ENCODE measurements at regions not wholly inside any gene's neighbourhood (a gene's known extent, or its start where the extent isn't known, plus 50 kb on each side); places are given as distances from the start of the nearest gene placed in this dataset.

GRCh38 chr22:27080036-27080578, 422.7 kb downstream of the MIAT start:
- TF ChIP-seq CTCF (IDR thresholded peaks at IDR 0.05; ENCODE audit: insufficient read depth, missing control alignments) = no peak
- FAIRE-seq = no peak

GRCh38 chr22:27080863-27081262, 423.5 kb downstream of the MIAT start:
- DNase-seq (ENCODE audit: insufficient read length, low spot score) (no peak), FAIRE-seq (no peak)
- TF ChIP-seq CTCF (IDR thresholded peaks at IDR 0.05; ENCODE audit: insufficient read depth, missing control alignments) = no peak

More at GRCh38 chr22:27080036-27080578, 422.7 kb downstream of the MIAT start:
- no peak for DNase-seq (ENCODE audit: insufficient read length, low spot score)

- FAIRE-seq = no peak
- TF ChIP-seq CTCF (IDR thresholded peaks at IDR 0.05; ENCODE audit: insufficient read depth, missing control alignments) = no peak
- no peak for DNase-seq (ENCODE audit: insufficient read length, low spot score)
These were observed 426.2 kb downstream of the MIAT start for GRCh38 chr22:27083610-27084009.

DNA sequence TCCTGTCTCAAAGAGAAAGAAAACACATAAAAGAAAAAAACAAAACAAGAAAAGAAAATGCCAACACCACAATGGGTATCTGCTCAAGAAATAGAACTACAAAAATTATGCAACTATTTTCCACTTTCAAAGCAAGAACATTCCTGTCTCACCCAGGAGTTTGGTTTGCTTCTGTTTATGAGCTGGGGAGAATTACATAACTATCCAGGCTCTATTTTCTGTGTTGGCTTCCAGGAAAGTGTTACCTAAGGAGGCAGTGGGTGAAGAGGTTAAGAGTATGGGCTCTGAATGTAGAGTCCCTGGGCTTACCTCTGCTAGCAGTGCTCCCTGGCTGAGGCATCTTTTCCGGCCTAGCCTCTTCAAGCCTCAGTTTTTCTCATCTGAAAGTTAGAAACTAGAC, 426.7 kb downstream of the MIAT start:
- DNase-seq (ENCODE audit: insufficient read length, low spot score) (no peak), FAIRE-seq (no peak)
- no peak for TF ChIP-seq CTCF (IDR thresholded peaks at IDR 0.05; ENCODE audit: insufficient read depth, missing control alignments)

DNA sequence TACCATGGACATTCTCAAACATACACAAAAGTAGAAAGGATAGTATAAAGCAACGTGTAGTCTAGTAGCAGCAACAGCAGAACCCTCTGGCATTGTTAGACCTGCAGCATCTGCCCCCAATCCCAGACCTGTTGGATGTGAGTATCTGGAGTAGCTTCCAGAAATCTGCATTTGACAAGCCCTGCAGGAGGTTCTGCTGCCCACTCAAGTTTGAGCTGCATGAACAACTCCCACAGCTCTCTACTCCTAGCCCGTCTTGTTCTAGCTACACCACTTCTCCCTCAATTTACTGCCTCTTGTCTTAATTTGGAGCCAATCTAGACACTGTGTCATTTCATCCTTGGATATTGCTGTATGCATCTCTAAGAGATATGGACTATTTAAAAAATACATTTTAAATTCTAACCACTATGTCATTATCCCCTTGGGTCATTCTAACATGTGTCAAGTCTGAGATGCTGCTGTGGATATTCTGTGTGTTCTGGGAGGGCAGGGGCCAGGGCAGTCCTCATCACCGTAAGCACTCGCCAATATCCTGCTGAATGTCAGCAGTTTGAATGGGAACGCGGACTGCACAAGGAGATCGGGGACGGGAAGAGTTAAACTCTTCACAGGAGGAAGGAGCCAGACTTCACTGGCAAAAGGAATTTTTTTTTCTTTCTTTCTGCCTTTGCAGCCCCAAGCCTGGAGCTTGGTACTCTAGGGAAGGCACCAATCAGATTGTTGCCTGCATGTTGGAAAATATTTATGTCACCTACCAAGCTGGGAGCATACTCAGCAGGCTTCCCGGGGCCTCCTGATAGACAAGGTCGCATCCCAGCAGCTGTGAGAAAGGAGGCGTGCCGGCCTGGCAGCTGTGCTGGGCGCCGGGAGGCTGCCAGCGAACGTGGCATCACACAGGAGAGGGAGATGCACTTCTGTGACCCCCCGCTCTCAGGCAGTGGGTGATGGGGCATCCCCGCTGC, 429.0 kb downstream of the MIAT start:
- no peak for DNase-seq (ENCODE audit: insufficient read length, low spot score)
- FAIRE-seq = no peak
- no peak for TF ChIP-seq CTCF (IDR thresholded peaks at IDR 0.05; ENCODE audit: insufficient read depth, missing control alignments)

DNA sequence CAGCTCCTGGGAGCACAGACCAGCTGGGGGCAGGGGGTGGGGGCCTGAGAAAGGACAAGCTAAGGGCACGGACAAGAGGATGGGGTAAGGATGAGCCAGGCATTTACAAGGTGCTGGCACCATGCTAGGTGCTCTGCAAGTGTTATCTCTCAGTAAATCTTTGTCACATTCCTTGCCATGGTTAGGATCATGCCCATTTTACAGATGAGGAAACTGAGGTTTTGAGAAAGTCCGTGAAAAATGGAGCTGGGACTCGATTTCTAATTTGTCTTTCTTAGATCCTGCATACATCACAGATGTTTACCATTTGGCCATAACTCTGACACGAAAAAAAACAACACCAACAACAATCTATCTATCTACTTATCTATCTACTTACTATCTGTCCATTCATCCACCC, 429.7 kb downstream of the MIAT start:
- FAIRE-seq = no peak
- DNase-seq (ENCODE audit: insufficient read length, low spot score) = no peak
- TF ChIP-seq CTCF (IDR thresholded peaks at IDR 0.05; ENCODE audit: insufficient read depth, missing control alignments) = no peak

GRCh38 chr22:27088026-27088425, 430.6 kb downstream of the MIAT start:
- FAIRE-seq (no peak), DNase-seq (ENCODE audit: insufficient read length, low spot score) (no peak)
- TF ChIP-seq CTCF (IDR thresholded peaks at IDR 0.05; ENCODE audit: insufficient read depth, missing control alignments) = no peak

Measured in D721Med (cell line).